CD14-positive monocyte (primary cell): ENCODE measurements at regions not wholly inside any gene's neighbourhood (a gene's known extent, or its start where the extent isn't known, plus 50 kb on each side); places are given as distances from the start of the nearest gene placed in this dataset.

Source experiments
- DNase-seq, 3 donors: peaks; one replicate each; pipeline ENCODE4 v3.0.0-alpha.2; 2011 to 2022
- H2AFZ ChIP-seq: 2 replicates; pipeline ENCODE4 v1.6.0; 2012; ENCODE audit warnings: mild to moderate bottlenecking, low read depth, low read length, inconsistent platforms; ENCODE audit not compliant: insufficient read depth, poor library complexity, severe bottlenecking
- H3K27ac ChIP-seq, 2 donors: 1 replicate in 1 of 2; 2 replicates in 1 of 2; pipeline ENCODE4 v1.5.1; 2012 to 2013; ENCODE audit warnings: low read length in 2 of 2, control low read depth in 1 of 2, inconsistent platforms in 1 of 2, low read depth in 1 of 2, mild to moderate bottlenecking in 1 of 2
- H3K27me3 ChIP-seq, 2 donors: one replicate each; pipeline versions ENCODE4 v1.6.0 to v1.6.1; 2011 to 2013; ENCODE audit warnings: low read length in 2 of 2; ENCODE audit not compliant: control insufficient read depth in 2 of 2, insufficient read depth in 2 of 2
- H3K36me3 ChIP-seq, 2 donors: replicated peaks in 1 of 2; 1 replicate in 1 of 2; 2 replicates in 1 of 2; pipeline versions ENCODE4 v1.5.1 to v1.6.1; 2012 to 2013; ENCODE audit warnings: low read length in 2 of 2, control low read depth in 1 of 2, inconsistent platforms in 1 of 2, mild to moderate bottlenecking in 1 of 2; ENCODE audit not compliant: insufficient read depth in 2 of 2, control insufficient read depth in 1 of 2
- H3K4me1 ChIP-seq, 2 donors: 1 replicate in 1 of 2; 2 replicates in 1 of 2; pipeline versions ENCODE4 v1.5.1 to v1.6.1; 2012 to 2013; ENCODE audit warnings: low read length in 2 of 2, control low read depth in 1 of 2, inconsistent platforms in 1 of 2, mild to moderate bottlenecking in 1 of 2, moderate library complexity in 1 of 2; ENCODE audit not compliant: insufficient read depth in 2 of 2, control insufficient read depth in 1 of 2
- H3K4me2 ChIP-seq: replicated peaks from 2 replicates; pipeline ENCODE3; 2012; ENCODE audit warnings: low read length, moderate library complexity, mild to moderate bottlenecking; ENCODE audit not compliant: poor library complexity, severe bottlenecking; ENCODE audit errors: extremely low read depth
- H3K4me3 ChIP-seq, 3 experiments: fragments of 200-600 bp in 1 of 3; sonication (generic) in 1 of 3; replicated peaks in 1 of 3; 1 replicate in 2 of 3; 2 replicates in 1 of 3; pipeline ENCODE4 v1.5.1; 2011 to 2013; ENCODE audit warnings: low read length in 3 of 3, mild to moderate bottlenecking in 3 of 3, control low read depth in 2 of 3, low read depth in 2 of 3, inconsistent platforms in 1 of 3, moderate library complexity in 1 of 3
- H3K79me2 ChIP-seq: 2 replicates; pipeline ENCODE4 v1.6.0; 2012; ENCODE audit warnings: mild to moderate bottlenecking, control low read depth, inconsistent platforms, low read length, moderate library complexity; ENCODE audit not compliant: insufficient read depth
- H3K9ac ChIP-seq: 2 replicates; pipeline ENCODE4 v1.6.0; 2017; ENCODE audit warnings: low read length, mild to moderate bottlenecking; ENCODE audit not compliant: insufficient read depth, poor library complexity, severe bottlenecking
- H3K9me3 ChIP-seq, 2 donors: replicated peaks in 1 of 2; 1 replicate in 1 of 2; 2 replicates in 1 of 2; pipeline versions ENCODE4 v1.5.1 to v1.6.1; 2012 to 2013; ENCODE audit warnings: low read length in 2 of 2, control low read depth in 1 of 2; ENCODE audit not compliant: control insufficient read depth in 1 of 2, insufficient read depth in 1 of 2
- H4K20me1 ChIP-seq: 2 replicates; pipeline ENCODE4 v1.6.0; 2012; ENCODE audit warnings: mild to moderate bottlenecking, low read length, control low read depth, moderate library complexity; ENCODE audit not compliant: insufficient read depth
- H3K27ac Mint-ChIP-seq, 7 donors: one replicate each; pipeline ENCODE4 v1.8.0; 2020; ENCODE audit warnings: mild to moderate bottlenecking in 7 of 7, mixed read lengths in 7 of 7, moderate library complexity in 6 of 7, inconsistent platforms in 2 of 7
- H3K27me3 Mint-ChIP-seq, 3 donors: one replicate each; pipeline ENCODE4 v1.8.0; 2021 to 2022; ENCODE audit warnings: low read depth in 3 of 3, mild to moderate bottlenecking in 3 of 3, mixed read lengths in 3 of 3, moderate library complexity in 3 of 3, inconsistent platforms in 1 of 3
- H3K36me3 Mint-ChIP-seq, 2 donors: one replicate each; pipeline ENCODE4 v1.8.0; 2020; ENCODE audit warnings: mixed read lengths in 2 of 2, inconsistent platforms in 1 of 2, mild to moderate bottlenecking in 1 of 2
- H3K4me1 Mint-ChIP-seq: one replicate; pipeline ENCODE4 v1.8.0; 2020; ENCODE audit warnings: mild to moderate bottlenecking, mixed read lengths
- H3K4me3 Mint-ChIP-seq, 2 donors: one replicate each; pipeline ENCODE4 v1.8.0; 2020; ENCODE audit warnings: mild to moderate bottlenecking in 2 of 2, mixed read lengths in 2 of 2, moderate library complexity in 1 of 2
- H3K9me3 Mint-ChIP-seq, 7 donors: one replicate each; pipeline ENCODE4 v1.8.0; 2020 to 2022; ENCODE audit warnings: mixed read lengths in 7 of 7, mild to moderate bottlenecking in 6 of 7, moderate library complexity in 6 of 7, inconsistent platforms in 2 of 7
- CTCF ChIP-seq: fragments of 200-600 bp; IDR thresholded peaks from one replicate; pipeline ENCODE4 v1.8.0; 2022; ENCODE audit warnings: antibody characterized with exemption, mild to moderate bottlenecking
- WGBS: methylation state at CpG from one replicate; pipeline ENCODE4 v1.1.5; 2013; ENCODE audit warnings: missing lambda C conversion rate; ENCODE audit not compliant: insufficient coverage; 5-methylcytosine and 5-hydroxymethylcytosine counted together
- intact Hi-C, 2 donors: fragments of 100-400 bp; cut with micrococcal nuclease; formaldehyde crosslinking; loops; one replicate each; pipeline versions ENCODE4 v1.15.0 to v1.15.1; 2023

GRCh38 chr7:25408876-25409275 lies 180.6 kb upstream of the NPVF start:
- H3K36me3 Mint-ChIP-seq = no peaks in the 10 kb centered on the region
- no peak overlapping the region for H3K27ac ChIP-seq
- intact Hi-C loops = no loop called here

GRCh38 chr7:25409897-25410636 lies 181.8 kb upstream of the NPVF start:
- Mint-ChIP-seq H3K4me1 (no peaks in the 10 kb centered on the region), H3K36me3 (no peaks in the 10 kb centered on the region), H3K27me3 (peaks cover 3 to 5% (median 4%) of the 10 kb centered on the region in 3 donors), H3K4me3 (no peak overlapping the region), H3K9me3 (peaks cover 0 to 3% (median 0%) of the 10 kb centered on the region in 7 donors), H3K27ac (no peak overlapping the region)
- Histone ChIP-seq H4K20me1 (no peaks in the 10 kb centered on the region), H3K4me1 (no peaks in the 10 kb centered on the region), H3K4me2 (no peak overlapping the region), H2AFZ (no peak overlapping the region), H3K9ac (no peak overlapping the region), H3K27ac (no peak overlapping the region), H3K36me3 (no peaks in the 10 kb centered on the region), H3K4me3 (no peak overlapping the region), H3K9me3 (no peaks in the 10 kb centered on the region), H3K79me2 (no peaks in the 10 kb centered on the region), H3K27me3 (no peaks in the 10 kb centered on the region)
- WGBS = 97% methylated on average over 4 of the region's 6 CpGs
- no peak for TF ChIP-seq CTCF
- no peak for DNase-seq
- intact Hi-C loops = no loop called here

More at GRCh38 chr7:25408876-25409275, 180.6 kb upstream of the NPVF start:
- Mint-ChIP-seq H3K9me3 (peaks cover 0 to 3% (median 0%) of the 10 kb centered on the region in 7 donors), H3K4me1 (no peaks in the 10 kb centered on the region), H3K27ac (no peak overlapping the region), H3K27me3 (peaks cover 3 to 9% (median 8%) of the 10 kb centered on the region in 3 donors), H3K4me3 (no peak overlapping the region)
- H3K4me2 ChIP-seq = no peak overlapping the region
- no peak overlapping the region for H2AFZ ChIP-seq
- H3K4me3 ChIP-seq = no peak overlapping the region
- no peaks in the 10 kb centered on the region for H4K20me1 ChIP-seq
- TF ChIP-seq CTCF = no peak
- H3K4me1 ChIP-seq = no peaks in the 10 kb centered on the region
- WGBS = 100% methylated on average over 3 of the region's 6 CpGs
- no peak for DNase-seq
- no peak overlapping the region for H3K9ac ChIP-seq
- no peaks in the 10 kb centered on the region for H3K79me2 ChIP-seq
- no peaks in the 10 kb centered on the region for H3K27me3 ChIP-seq
- H3K36me3 ChIP-seq = no peaks in the 10 kb centered on the region
- H3K9me3 ChIP-seq = no peaks in the 10 kb centered on the region
